Superior temporal gyrus (tissue), 1 donor: ENCODE measurements at regions not wholly inside any gene's neighbourhood (a gene's known extent, or its start where the extent isn't known, plus 50 kb on each side); places are given as distances from the start of the nearest gene placed in this dataset.
A peak's percentile ranks its signal among the peaks of the same experiment; 100 is the strongest.

Source experiments
- DNase-seq: peaks from one replicate; pipeline ENCODE4 v3.0.0-alpha.2; 2016; ENCODE audit errors: extremely low spot score

DNA sequence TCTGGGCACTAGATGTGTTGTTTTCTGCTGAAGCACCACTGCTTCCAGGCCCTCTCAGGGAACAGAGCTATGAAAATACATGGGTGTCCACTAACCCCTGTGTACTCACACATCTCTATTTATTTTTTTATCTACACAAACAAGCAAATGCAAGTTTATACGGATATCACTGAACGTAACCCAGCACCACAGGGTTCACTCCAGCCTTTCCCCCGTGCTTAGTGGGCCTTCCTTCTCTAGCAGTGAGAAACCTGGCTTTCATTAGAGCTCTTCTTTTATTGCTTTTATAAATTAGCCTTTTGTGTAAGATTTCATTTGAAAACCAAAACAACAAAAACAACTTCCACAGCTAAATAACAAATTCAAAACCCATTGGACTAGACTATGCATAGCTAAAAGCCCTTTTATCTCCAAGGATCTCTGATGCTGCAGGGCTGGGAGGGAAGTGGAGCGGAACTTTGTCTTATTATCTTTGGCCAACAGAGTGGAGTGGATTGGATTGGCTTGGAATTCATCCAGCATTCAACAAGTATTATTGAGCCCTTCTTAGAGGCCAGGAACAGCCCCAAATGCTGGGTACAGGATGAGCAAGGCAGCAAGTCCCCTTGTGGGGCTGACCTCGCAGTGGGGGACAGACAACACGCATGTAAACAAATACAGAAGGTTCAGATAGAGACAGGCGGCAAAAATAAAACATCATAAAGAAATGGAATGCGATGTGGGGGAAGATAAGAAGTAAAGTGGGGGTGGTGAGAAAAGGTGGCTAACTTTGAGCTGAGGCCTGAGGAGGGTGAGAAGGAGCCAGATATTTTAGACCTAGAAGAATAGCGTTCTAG lies 371.8 kb upstream of the POU3F1 start:
- DNase-seq, result peak; percentile 22

DNA sequence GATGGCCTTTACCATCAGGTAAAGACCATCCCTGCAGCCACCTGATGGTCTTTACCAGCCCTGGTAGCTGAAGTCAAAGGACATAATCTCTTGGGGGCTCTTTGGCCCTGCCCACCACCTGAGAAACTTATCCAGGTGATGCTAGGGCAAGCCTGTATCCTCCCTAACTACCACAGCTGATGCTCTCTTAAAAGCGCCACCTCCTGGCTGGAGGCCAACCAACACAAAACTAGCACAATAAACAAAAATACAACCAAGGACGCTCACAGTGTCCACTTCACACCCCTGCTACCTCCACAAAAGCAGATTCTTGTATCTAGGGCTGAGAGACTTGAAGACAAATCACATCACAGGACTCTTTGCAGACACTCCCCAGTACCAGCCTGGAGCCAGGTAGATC lies 357.1 kb upstream of the POU3F1 start:
- no peak for DNase-seq

DNA sequence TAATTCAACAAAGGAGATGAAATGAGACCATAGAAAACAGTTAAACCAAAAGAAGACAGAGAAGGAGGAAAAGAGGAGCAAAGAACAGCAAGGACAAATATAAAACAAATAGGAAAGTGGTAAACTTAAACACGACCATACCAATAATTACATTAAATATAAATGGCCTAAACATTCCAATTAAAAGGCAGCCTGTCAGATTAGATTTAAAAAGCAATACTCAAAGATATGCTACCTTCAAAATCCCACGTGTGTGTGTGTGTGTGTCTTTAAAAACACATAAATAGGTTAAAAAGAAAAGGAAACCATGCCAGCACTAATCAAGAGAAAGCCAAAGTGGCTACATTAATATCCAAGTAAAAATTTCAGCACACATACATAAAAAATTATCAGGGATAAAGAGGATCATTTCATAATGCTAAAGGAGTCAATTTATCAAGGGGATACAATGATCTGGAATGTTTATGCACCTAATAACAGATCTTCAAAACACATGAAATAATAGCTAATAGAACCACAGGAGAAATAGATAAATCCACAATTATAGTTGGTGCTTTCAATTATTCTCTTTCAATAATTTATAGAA lies 355.7 kb upstream of the POU3F1 start:
- no peak for DNase-seq

DNA sequence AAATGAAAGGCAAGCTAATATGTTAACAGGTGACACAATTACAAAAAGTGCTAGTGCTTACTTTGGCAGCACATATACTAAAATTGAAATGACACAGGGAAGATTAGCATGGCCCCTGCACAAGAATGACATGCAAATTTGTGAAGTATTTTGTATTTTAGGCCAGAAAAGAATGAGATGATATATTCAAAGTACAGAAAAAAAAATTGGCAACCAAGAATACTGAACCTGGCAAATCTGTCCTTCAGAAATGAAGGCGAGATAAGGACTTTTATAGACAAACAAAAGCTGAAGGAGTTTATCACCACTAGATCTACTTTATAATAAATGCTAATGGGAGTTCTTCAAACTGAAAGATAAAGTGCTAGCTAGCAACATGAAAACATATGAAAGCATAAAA lies 350.0 kb upstream of the POU3F1 start:
- DNase-seq, result no peak

DNA sequence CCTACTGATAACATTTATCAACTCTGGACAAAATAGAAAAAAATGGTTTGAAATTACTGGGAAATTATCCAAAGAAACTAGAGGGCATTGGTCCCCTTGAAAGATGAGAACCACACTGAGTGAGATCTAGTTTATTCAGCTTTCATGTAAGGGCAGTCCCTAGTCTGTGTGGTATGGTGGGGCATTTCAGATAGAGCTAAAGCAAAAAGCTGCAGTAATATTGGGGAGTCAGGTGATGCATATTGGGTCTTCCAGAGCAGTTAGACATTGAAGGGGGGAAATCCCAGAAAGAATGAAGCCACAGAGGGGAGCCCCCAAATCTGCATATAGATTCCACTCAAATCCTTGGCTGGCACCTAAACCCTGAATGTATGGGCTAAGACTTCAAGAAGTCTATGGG lies 347.7 kb upstream of the POU3F1 start:
- DNase-seq, result no peak

DNA sequence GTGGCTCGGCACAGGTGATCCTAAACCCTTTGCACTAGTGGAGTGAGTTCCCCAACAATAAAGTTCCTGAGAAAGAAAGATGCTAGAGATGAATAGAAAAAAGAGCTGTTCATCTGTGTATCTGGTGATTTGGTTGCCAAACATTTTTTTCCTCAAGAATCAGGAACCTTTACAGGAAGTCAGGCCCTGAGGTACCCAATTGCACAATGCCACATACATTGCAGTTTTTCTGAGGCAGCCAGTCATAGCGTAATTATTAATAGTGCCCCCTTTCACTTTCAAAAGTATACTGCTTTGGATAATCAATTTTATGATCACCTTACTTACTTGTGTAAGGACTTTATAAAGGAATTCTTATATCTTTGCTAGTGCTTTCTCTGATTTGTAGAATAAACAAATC lies 346.3 kb upstream of the POU3F1 start:
- no peak for DNase-seq

DNA sequence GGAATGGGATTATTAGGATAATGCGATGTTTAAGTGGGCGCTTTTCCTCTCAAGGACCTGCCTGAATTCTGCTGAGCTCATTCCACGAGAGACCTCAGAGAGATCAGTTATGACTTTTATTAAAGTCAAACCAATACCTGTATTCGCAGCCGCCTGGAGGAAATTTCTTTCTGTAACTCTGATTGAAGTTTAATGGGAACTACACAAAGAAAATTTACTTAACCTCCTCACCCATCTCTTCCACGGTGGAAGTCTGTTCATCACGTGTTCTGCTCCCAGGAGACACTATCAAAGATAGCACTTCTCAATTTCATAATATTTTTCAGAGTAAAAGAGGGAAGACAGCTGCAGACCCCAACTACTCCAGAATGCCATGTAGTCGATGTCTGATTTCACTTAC lies 334.7 kb upstream of the POU3F1 start:
- no peak for DNase-seq

DNA sequence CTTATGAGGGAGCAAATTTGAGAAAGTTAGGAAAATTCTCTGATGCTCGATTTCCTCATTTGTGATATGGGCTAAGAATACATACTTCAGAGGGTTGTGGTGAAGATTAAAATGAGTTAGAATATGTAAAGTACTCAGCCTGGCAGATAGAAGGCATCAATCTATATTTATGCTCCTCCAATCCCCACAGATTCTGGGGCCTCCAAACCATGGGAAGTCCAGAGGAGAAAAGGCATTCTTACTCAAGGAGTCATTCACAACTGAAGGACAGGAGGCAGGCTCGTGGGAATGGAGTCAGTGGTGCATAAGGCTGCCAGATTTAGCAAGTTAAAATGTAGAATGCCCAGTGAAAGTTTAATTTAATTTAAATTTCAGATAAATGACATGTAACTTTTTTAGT lies 330.0 kb upstream of the POU3F1 start:
- no peak for DNase-seq

DNA sequence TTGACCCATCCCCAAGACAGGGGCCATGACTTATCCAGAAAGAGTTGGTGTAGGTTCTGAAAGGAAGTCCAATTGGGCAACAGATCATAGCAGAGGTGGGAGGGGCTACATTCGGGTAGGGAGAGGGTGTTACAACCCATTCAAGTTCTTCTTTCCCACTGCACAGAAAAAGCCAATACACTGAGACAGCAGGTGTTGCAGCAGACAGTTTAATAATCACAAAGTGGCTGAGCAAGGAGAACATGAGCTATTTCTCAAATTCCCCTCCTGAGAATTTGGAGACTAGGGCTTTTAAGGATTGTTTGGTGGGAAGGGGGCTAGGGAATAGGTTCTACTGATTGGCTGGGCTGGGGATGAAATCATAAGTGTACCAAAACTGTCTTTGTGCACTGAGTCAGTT lies 328.4 kb upstream of the POU3F1 start:
- no peak for DNase-seq

DNA sequence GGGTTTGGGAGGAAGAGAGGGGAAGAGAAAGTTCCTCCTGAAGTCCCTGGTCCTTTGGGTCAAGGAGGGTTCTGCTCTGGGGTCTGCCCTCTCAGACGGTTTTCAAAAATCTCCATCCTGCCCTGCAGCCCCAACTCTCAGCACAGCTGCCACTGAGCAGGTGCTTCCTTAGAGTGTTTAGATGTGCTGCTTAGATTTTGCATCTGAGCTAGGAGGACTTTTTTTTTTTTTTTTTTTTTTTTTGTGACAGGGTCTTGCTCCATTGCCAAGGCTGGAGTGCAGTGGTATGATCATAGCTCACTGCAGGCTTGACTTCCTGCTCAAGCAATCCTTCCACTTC lies 324.9 kb upstream of the POU3F1 start:
- DNase-seq, result no peak

DNA sequence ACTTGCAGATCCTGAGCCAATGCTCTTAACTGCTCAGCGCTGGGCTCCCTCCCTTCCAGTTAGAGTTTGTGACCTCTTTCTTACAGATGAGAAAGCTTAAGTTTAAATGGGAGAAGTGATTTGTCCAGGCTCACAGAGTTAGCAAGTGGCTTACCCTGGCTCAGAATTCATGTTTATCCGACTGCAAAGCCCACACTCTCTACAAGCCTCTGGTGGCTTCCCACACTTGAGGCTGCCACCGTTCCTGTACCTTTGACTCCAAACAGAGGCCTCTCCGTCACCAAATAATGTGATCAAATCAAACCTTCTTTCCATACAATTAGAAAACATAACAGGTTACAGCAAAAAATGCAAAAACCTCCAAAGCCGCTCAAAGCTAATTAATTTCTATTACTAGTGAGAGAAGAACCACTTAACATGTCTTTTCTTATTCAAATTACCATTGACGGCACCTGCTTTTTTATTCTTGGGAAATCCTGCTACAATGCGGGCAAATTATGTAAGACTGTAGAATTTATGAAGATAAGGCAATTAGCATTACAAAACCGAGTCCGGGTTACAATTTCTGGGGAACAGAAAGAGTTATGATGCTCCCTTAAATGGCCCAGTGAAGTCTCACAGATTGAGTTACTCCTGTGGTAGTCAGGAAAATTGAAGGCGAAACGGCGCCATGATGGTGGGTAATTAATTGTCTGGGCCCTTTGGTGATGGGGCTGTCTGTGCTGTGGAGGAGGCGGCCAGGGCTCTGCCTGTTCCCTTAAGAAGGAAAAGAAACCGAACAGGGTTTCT lies 324.3 kb upstream of the POU3F1 start:
- DNase-seq, result no peak

DNA sequence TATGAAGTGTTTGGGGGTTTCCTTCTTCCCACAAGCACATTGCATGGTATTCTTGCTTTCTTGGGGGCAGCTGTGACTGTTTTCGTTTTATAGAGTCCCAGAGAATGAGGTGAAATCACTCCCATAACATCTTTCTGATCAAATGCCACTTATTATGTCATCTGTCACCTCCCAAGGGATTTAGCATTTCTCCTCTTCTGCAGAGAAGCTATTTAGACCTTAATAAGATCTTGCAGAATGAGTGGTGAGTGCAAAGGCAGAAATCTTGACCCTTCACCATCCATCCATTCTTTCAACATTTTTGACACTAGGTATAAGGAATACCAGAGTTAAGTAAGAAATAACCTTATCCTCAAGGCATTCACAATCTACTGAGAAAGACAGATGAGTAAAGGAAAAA lies 318.6 kb upstream of the POU3F1 start:
- no peak for DNase-seq

DNA sequence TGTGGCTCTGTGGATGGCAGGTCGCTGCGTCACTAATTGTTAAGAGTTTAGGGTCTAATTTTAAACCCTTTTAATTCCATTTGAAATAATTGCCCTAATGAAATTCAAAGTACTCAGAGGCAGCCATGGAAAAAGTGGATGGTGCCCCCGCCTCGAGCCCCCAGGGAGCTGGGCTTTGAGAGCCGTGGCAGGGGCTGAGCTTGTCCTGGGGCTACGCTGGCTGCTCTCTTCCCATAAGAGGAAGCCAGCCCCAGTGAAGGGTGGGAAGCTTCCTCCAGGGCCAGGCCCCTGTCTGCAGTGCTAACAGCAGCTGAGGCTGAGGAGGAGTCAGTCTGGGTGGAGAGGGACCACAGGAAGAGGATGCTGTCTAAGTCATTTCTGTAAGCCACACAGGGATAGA lies 315.0 kb upstream of the POU3F1 start:
- DNase-seq, result no peak

DNA sequence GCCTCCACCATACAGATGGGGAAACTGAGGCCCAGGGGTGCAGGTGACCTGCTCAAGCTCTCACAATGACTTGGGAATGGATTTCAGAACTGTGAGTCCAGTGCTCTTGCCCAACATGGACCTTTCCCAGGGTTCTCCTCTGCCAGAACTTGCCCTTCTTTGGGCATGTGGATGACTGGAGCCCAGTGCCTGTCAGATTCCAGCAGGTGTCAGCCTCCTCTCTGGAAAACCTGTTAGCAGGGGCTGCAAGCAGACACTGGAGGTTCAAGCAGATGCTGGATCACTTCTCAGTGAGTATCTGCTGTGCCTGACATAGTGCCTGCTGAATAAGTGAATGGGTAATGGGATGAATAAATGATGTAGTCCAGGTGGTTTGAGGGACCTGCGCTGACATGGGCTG lies 314.2 kb upstream of the POU3F1 start:
- no peak for DNase-seq

DNA sequence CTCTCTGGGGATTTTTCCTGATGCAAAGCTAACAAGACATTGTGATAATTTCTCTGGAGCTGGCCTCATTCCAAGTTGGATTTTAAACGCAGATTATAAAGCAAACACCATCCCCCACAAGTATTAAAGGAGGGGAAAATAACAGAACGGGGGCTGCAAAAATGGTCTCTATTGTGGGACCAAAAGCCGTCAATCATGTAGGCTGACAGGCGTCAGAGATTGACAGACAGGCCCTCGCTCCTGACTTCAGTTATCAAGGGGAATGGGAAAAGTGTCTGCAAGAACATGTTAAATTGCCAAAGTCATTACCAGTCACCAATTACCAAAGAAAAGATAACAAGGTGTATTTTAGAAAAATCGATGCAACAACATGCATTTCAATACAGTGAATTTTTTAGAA lies 307.4 kb upstream of the POU3F1 start:
- DNase-seq, result no peak

DNA sequence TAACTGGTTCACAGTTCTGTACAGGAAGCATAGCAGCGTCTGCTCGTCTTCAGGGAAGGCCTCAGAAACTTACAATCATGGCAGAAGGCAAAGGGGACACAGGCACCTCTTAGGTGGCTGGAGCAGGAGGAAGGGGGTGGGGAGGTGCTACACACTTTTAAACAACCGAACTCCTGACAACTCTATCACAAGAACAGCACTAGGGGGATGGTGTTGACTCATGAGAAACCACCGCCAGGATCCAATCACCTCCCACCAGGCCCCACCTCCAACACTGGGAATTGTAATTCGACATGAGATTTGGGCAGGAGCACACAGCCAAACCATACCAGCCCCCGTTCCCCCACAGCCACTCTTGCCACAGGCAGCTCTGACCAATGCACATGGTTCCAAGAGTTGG lies 306.3 kb upstream of the POU3F1 start:
- no peak for DNase-seq

DNA sequence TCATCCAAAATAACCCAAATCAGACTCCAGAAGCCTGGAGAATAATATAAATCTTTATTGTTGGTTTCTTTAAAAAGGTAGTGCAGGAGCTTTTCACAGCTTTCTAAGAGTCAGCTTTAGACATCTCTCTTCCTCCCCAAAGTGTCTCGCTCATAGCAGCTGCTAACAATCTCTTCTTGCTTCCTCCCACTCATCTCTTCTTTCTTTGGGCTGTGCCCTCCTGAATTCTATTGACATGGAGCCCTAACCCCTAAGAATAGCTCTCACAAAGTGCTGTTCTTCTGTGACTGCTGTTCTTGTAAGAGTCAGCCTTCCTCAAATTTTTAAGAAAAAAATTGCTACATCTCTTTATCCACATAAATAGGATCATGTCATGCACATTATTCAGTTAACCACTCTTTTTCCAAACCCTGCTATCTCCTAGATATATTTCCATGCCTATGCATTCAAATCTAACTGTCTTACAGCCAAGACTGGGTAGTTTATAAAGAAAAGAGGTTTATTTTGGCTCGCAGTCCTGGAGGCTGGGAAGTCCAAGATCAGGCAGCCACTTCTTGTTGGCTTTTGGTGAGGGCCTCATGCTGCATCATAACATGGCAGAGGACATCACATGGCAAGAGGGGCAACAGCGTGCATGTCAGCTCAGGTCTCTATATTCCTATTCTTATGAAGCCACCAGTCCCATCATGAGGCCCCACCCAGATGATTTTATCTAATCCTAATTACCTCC lies 301.0 kb upstream of the POU3F1 start:
- DNase-seq, result no peak

DNA sequence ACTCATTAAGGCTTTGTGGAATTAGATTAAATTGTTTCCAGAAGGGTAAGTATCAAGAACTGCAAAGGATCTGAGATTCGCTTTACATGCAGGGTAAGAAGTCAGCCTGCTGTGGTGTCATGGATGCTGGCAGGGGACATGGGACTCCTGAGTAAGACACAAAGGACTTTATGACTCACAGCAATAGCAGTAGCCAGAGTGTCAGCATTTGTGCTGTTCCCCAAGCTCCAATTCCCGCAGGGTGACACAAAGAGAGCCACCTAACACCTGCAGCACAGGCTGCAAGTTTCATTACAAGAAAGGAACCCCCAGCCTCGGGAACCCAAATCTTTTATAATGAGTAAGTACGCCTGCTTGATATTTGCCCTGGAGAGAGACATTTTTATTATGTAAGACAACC lies 298.1 kb upstream of the POU3F1 start:
- DNase-seq, result no peak

DNA sequence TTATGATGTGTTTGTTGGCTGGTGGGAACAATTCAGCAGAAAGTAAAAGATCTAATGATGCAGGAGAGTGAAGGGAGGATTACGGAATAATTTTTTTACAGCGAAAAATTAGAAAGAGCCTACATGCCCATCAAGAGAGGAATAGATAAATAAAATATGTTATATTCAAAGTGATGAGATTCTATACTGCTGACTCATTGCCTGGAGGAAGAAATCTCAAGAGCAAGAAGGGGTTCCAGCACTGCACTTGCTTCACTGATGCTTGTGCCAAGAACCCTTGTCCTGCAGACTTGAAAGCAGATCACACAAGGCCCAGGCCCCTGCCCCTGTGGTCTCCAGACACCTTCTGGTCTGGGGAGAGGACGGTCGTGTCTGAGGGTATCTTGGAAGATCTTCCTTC lies 295.1 kb upstream of the POU3F1 start:
- DNase-seq, result no peak

DNA sequence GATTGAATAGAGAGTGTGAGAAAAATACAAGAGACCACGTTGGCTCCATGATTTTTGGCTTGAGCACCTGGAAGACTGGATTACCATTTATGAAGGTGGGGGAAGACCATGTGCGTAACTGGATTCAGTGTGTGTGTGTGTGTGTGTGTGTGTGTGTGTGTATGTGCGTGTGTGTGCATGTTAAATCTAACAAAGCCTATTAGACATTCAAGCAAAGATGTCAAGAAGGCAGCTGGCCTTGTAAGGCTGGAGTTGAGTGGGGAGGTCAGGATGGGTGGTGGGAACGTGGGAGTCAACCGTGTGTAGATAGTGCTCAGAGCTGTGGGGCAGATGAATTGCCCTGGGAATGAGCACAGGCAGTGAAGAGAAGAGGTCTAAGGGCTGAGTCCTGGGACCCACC lies 293.8 kb upstream of the POU3F1 start:
- DNase-seq, result no peak

DNA sequence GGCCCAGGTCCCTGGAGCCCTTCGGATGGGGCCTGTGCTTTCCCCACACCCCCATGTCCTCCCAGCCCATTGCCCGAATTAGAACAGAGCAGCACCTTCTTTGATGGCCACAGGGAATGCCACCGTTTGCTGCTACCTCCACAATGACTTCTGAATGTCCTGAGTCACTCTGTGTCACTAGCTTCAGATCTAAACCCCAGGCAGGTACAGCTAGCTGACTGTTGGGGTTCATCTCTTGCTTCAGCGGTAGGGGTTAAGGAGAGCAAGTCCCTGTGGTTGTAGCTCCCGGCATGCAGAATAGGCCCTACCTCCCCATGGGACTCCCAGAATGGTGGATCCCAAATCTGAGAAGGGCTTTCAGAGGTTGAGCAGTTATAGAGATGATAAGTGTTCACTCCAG lies 291.1 kb upstream of the POU3F1 start:
- no peak for DNase-seq

DNA sequence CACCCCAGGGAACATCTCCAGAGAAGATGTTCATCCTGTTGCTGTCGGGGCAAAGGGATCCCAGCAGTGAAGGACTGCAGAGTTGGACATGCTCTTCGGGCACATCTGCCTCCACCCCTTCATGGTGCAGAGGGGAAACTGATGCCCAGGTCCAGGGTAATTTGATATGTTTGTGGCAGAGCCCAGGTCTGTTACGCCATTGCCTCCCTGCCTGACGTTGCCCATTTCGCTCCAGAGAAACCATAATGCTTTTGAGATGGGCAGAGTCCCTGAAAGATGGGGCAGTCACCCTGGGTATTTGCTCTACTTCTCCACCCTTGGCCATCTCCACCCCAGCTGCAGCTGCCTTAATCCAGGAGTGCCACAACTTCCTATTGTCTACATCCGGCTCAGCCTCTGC lies 290.4 kb upstream of the POU3F1 start:
- DNase-seq, result no peak
